CD4-positive, alpha-beta T cell treated with Interleukin-6 at 100 ng/mL for 8 hours (primary cell): ENCODE measurements at regions not wholly inside any gene's neighbourhood (a gene's known extent, or its start where the extent isn't known, plus 50 kb on each side); places are given as distances from the start of the nearest gene placed in this dataset.
A peak's percentile ranks its signal among the peaks of the same experiment; 100 is the strongest.
"Not testable (repeated sequence)": the region's sequence is repeated elsewhere in the genome, so short reads cannot be mapped to it uniquely, and the experiment has no call there.

ENCODE experiments used
- DNase-seq: peaks from one replicate; pipeline ENCODE4 v3.0.0-alpha.2; 2020; ENCODE audit warnings: mixed read lengths, low spot score

- no peak for DNase-seq
Observed at GRCh38 chrX:38940547-38940946, 139.3 kb downstream of the MID1IP1 start.

GRCh38 chrX:38941675-38942074, 140.4 kb downstream of the MID1IP1 start:
- DNase-seq, result no peak

- DNase-seq, result no peak
Observed at GRCh38 chrX:38943120-38943519, 141.9 kb downstream of the MID1IP1 start.

- DNase-seq, result no peak
Observed at GRCh38 chrX:38948046-38948445, 146.8 kb downstream of the MID1IP1 start.

GRCh38 chrX:38954520-38954919, 153.3 kb downstream of the MID1IP1 start:
- no peak for DNase-seq

GRCh38 chrX:38959736-38960135, 158.5 kb downstream of the MID1IP1 start:
- DNase-seq, result no peak

GRCh38 chrX:38960137-38960536, 158.9 kb downstream of the MID1IP1 start:
- no peak for DNase-seq

GRCh38 chrX:38961936-38962335, 160.7 kb downstream of the MID1IP1 start:
- no peak for DNase-seq

- DNase-seq, result not testable (repeated sequence)
Observed at GRCh38 chrX:38963244-38963643, 162.0 kb downstream of the MID1IP1 start.

- no peak for DNase-seq
Observed at GRCh38 chrX:38965888-38966287, 164.6 kb downstream of the MID1IP1 start.

GRCh38 chrX:38968344-38969216, 167.3 kb downstream of the MID1IP1 start:
- no peak for DNase-seq

GRCh38 chrX:38970074-38970473, 168.8 kb downstream of the MID1IP1 start:
- DNase-seq, result no peak

GRCh38 chrX:38970845-38971244, 169.6 kb downstream of the MID1IP1 start:
- no peak for DNase-seq

GRCh38 chrX:38973322-38973721, 172.1 kb downstream of the MID1IP1 start:
- no peak for DNase-seq

GRCh38 chrX:38974542-38974941, 173.3 kb downstream of the MID1IP1 start:
- DNase-seq, result no peak

- no peak for DNase-seq
Observed at GRCh38 chrX:38975368-38975942, 174.2 kb downstream of the MID1IP1 start.

- DNase-seq, result no peak
Observed at GRCh38 chrX:38982370-38982769, 181.1 kb downstream of the MID1IP1 start.

GRCh38 chrX:38982843-38983242, 181.6 kb downstream of the MID1IP1 start:
- no peak for DNase-seq

GRCh38 chrX:38985375-38985774, 184.1 kb downstream of the MID1IP1 start:
- peak; percentile 12 for DNase-seq

GRCh38 chrX:38985945-38986344, 184.7 kb downstream of the MID1IP1 start:
- no peak for DNase-seq

- DNase-seq, result no peak
Observed at GRCh38 chrX:38986586-38986985, 185.3 kb downstream of the MID1IP1 start.

GRCh38 chrX:38987198-38987651, 186.0 kb downstream of the MID1IP1 start:
- DNase-seq, result no peak

- DNase-seq, result no peak
Observed at GRCh38 chrX:38988301-38988700, 187.0 kb downstream of the MID1IP1 start.

- DNase-seq, result no peak
Observed at GRCh38 chrX:38989076-38989475, 187.8 kb downstream of the MID1IP1 start.
